ENCODE measurements at regions not wholly inside any gene's neighbourhood (a gene's known extent, or its start where the extent isn't known, plus 50 kb on each side); places are given as distances from the start of the nearest gene placed in this dataset.

GRCh38 chr10:118916777-118917176 is 112.7 kb upstream of the NANOS1 start:
- TF ChIP-seq POLR2A (IDR thresholded peaks at IDR 0.05), result no peak
- TF ChIP-seq, protein P1, sequence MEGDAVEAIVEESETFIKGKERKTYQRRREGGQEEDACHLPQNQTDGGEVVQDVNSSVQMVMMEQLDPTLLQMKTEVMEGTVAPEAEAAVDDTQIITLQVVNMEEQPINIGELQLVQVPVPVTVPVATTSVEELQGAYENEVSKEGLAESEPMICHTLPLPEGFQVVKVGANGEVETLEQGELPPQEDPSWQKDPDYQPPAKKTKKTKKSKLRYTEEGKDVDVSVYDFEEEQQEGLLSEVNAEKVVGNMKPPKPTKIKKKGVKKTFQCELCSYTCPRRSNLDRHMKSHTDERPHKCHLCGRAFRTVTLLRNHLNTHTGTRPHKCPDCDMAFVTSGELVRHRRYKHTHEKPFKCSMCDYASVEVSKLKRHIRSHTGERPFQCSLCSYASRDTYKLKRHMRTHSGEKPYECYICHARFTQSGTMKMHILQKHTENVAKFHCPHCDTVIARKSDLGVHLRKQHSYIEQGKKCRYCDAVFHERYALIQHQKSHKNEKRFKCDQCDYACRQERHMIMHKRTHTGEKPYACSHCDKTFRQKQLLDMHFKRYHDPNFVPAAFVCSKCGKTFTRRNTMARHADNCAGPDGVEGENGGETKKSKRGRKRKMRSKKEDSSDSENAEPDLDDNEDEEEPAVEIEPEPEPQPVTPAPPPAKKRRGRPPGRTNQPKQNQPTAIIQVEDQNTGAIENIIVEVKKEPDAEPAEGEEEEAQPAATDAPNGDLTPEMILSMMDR (IDR thresholded peaks at IDR 0.05 in 4 of 5, conservative IDR thresholded peaks at IDR 0.05 in 1 of 5), result no peak
- peaks cover 0 to 7% of the 10 kb centered on the region in 2 donors for H3K4me1 ChIP-seq
- in situ Hi-C loops (cut with MboI; ENCODE audit: low sequenced_read_pairs in 4 of 4), result no loop called here
- no peaks in the 10 kb centered on the region for H3K27me3 ChIP-seq
- H3K9me3 ChIP-seq, result no peaks in the 10 kb centered on the region
- DNase-seq (no peak), ATAC-seq (no peak)
- no peak overlapping the region for H3K27ac ChIP-seq
- no peak overlapping the region for H3K4me3 ChIP-seq
- H3K36me3 ChIP-seq, result no peaks in the 10 kb centered on the region
- intact Hi-C loops (cut with DNase I; ENCODE audit: low total_unique reads), result no loop called here

- intact Hi-C loops (cut with DNase I; ENCODE audit: low total_unique reads), result no loop called here
- Histone ChIP-seq H3K4me1 (peaks cover 0 to 5% of the 10 kb centered on the region in 2 donors), H3K4me3 (no peak overlapping the region), H3K9me3 (no peaks in the 10 kb centered on the region), H3K27ac (no peak overlapping the region), H3K27me3 (no peaks in the 10 kb centered on the region), H3K36me3 (no peaks in the 10 kb centered on the region)
- ATAC-seq (no peak), DNase-seq (no peak)
- in situ Hi-C loops (cut with MboI; ENCODE audit: low sequenced_read_pairs in 4 of 4), result no loop called here
- TF ChIP-seq, protein P1 (IDR thresholded peaks at IDR 0.05 in 4 of 5, conservative IDR thresholded peaks at IDR 0.05 in 1 of 5), result no peak
Measured at GRCh38 chr10:118917701-118918100, 111.8 kb upstream of the NANOS1 start.

- no peak overlapping the region for H3K4me3 ChIP-seq
- intact Hi-C loops (cut with DNase I; ENCODE audit: low total_unique reads), result no loop called here
- H3K9me3 ChIP-seq, result no peaks in the 10 kb centered on the region
- H3K27ac ChIP-seq, result no peak overlapping the region
- ATAC-seq, result no peak
- H3K27me3 ChIP-seq, result no peaks in the 10 kb centered on the region
- TF ChIP-seq, protein P1 (IDR thresholded peaks at IDR 0.05 in 4 of 5, conservative IDR thresholded peaks at IDR 0.05 in 1 of 5), result no peak
- TF ChIP-seq POLR2A (IDR thresholded peaks at IDR 0.05), result no peak
- no peaks in the 10 kb centered on the region for H3K36me3 ChIP-seq
- H3K4me1 ChIP-seq, result peaks cover 0 to under 1% of the 10 kb centered on the region in 2 donors
- in situ Hi-C loops (cut with MboI; ENCODE audit: low sequenced_read_pairs in 4 of 4), result no loop called here
- no peak for DNase-seq
Measured at GRCh38 chr10:118918116-118918515, 111.4 kb upstream of the NANOS1 start.

- no peaks in the 10 kb centered on the region for H3K36me3 ChIP-seq
- H3K4me3 ChIP-seq, result no peak overlapping the region
- no peaks in the 10 kb centered on the region for H3K27me3 ChIP-seq
- H3K4me1 ChIP-seq, result no peaks in the 10 kb centered on the region
- ATAC-seq, result no peak
- intact Hi-C loops (cut with DNase I; ENCODE audit: low total_unique reads) (no loop called here), in situ Hi-C loops (cut with MboI; ENCODE audit: low sequenced_read_pairs in 4 of 4) (no loop called here)
- H3K27ac ChIP-seq, result no peak overlapping the region
- no peaks in the 10 kb centered on the region for H3K9me3 ChIP-seq
- TF ChIP-seq POLR2A (IDR thresholded peaks at IDR 0.05), result no peak
- TF ChIP-seq, protein P1 (IDR thresholded peaks at IDR 0.05 in 4 of 5, conservative IDR thresholded peaks at IDR 0.05 in 1 of 5), result no peak
- DNase-seq, result no peak
Measured at GRCh38 chr10:118918587-118918986, 110.9 kb upstream of the NANOS1 start.

- Histone ChIP-seq H3K27ac (no peak overlapping the region), H3K4me1 (no peaks in the 10 kb centered on the region), H3K9me3 (no peaks in the 10 kb centered on the region), H3K36me3 (no peaks in the 10 kb centered on the region), H3K4me3 (no peak overlapping the region), H3K27me3 (no peaks in the 10 kb centered on the region)
- in situ Hi-C loops (cut with MboI; ENCODE audit: low sequenced_read_pairs in 4 of 4), result no loop called here
- TF ChIP-seq POLR2A (IDR thresholded peaks at IDR 0.05), result no peak
- TF ChIP-seq, protein P1 (IDR thresholded peaks at IDR 0.05 in 4 of 5, conservative IDR thresholded peaks at IDR 0.05 in 1 of 5), result no peak
- DNase-seq (no peak), ATAC-seq (no peak)
- intact Hi-C loops (cut with DNase I; ENCODE audit: low total_unique reads), result no loop called here
Measured at GRCh38 chr10:118920206-118920605, 109.3 kb upstream of the NANOS1 start.

Data from gastrocnemius medialis (tissue), 4 donors.